ENCODE measurements at regions not wholly inside any gene's neighbourhood (a gene's known extent, or its start where the extent isn't known, plus 50 kb on each side); places are given as distances from the start of the nearest gene placed in this dataset.
"Not testable (repeated sequence)": the region's sequence is repeated elsewhere in the genome, so short reads cannot be mapped to it uniquely, and the experiment has no call there.

GRCh38 chrX:37509349-37509748 lies 62.1 kb upstream of the LANCL3 start:
- Histone ChIP-seq H3K4me1 (ENCODE audit: low read depth) (no peaks in the 10 kb centered on the region), H3K4me3 (no peak overlapping the region), H3K9me3 (no peaks in the 10 kb centered on the region), H3K36me3 (ENCODE audit: low read depth) (no peaks in the 10 kb centered on the region)
- no peak for TF ChIP-seq CTCF (IDR thresholded peaks at IDR 0.05)
- ATAC-seq (peak; percentile 51), DNase-seq (peak in 1 of 3 donors; percentile 2)
- intact Hi-C loops (cut with DNase I, micrococcal nuclease), result no loop called here

GRCh38 chrX:37516512-37516911 lies 54.9 kb upstream of the LANCL3 start:
- DNase-seq; H3K9me3 ChIP-seq; H3K4me1 ChIP-seq (ENCODE audit: low read depth); H3K36me3 ChIP-seq (ENCODE audit: low read depth); intact Hi-C loops (cut with DNase I, micrococcal nuclease); H3K4me3 ChIP-seq: not testable (repeated sequence)
- peak; percentile 86 for ATAC-seq

- H3K4me1 ChIP-seq (ENCODE audit: low read depth); H3K36me3 ChIP-seq (ENCODE audit: low read depth); intact Hi-C loops (cut with DNase I, micrococcal nuclease); H3K4me3 ChIP-seq; DNase-seq; ATAC-seq; H3K9me3 ChIP-seq: not testable (repeated sequence)
These were observed 52.2 kb upstream of the LANCL3 start for GRCh38 chrX:37519261-37519660.

- H3K4me3 ChIP-seq; H3K36me3 ChIP-seq (ENCODE audit: low read depth); intact Hi-C loops (cut with DNase I, micrococcal nuclease); H3K9me3 ChIP-seq; ATAC-seq; DNase-seq; H3K4me1 ChIP-seq (ENCODE audit: low read depth): not testable (repeated sequence)
These were observed 50.5 kb upstream of the LANCL3 start for GRCh38 chrX:37520860-37521450.
